ENCODE measurements at regions not wholly inside any gene's neighbourhood (a gene's known extent, or its start where the extent isn't known, plus 50 kb on each side); places are given as distances from the start of the nearest gene placed in this dataset.

GRCh38 chr2:181239201-181239799 is 217.9 kb upstream of the ITGA4 start:
- no peak for FAIRE-seq
- no peak for DNase-seq (ENCODE audit: low spot score in 2 of 2)

GRCh38 chr2:181240844-181241243 is 216.3 kb upstream of the ITGA4 start:
- FAIRE-seq, result no peak
- no peak for DNase-seq (ENCODE audit: low spot score in 2 of 2)

GRCh38 chr2:181241366-181241765 is 215.8 kb upstream of the ITGA4 start:
- no peak for FAIRE-seq
- DNase-seq (ENCODE audit: low spot score in 2 of 2), result no peak

- DNase-seq (ENCODE audit: low spot score in 2 of 2) (no peak), FAIRE-seq (no peak)
These were observed 215.4 kb upstream of the ITGA4 start for GRCh38 chr2:181241797-181242196.

GRCh38 chr2:181242262-181242661 is 214.9 kb upstream of the ITGA4 start:
- no peak for DNase-seq (ENCODE audit: low spot score in 2 of 2)
- FAIRE-seq, result no peak

GRCh38 chr2:181243319-181243718 is 213.9 kb upstream of the ITGA4 start:
- DNase-seq (ENCODE audit: low spot score in 2 of 2) (no peak), FAIRE-seq (no peak)

GRCh38 chr2:181250691-181251090 is 206.5 kb upstream of the ITGA4 start:
- DNase-seq (ENCODE audit: low spot score in 2 of 2), result no peak
- no peak for FAIRE-seq

- DNase-seq (ENCODE audit: low spot score in 2 of 2) (no peak), FAIRE-seq (no peak)
These were observed 204.7 kb upstream of the ITGA4 start for GRCh38 chr2:181252262-181253148.

- DNase-seq (ENCODE audit: low spot score in 2 of 2), result no peak
- FAIRE-seq, result no peak
These were observed 203.7 kb upstream of the ITGA4 start for GRCh38 chr2:181253438-181253837.

GRCh38 chr2:181255651-181256050 is 201.5 kb upstream of the ITGA4 start:
- FAIRE-seq, result no peak
- DNase-seq (ENCODE audit: low spot score in 2 of 2), result no peak

GRCh38 chr2:181258720-181259119 is 198.5 kb upstream of the ITGA4 start:
- no peak for FAIRE-seq
- DNase-seq (ENCODE audit: low spot score in 2 of 2), result no peak

- DNase-seq (ENCODE audit: low spot score in 2 of 2), result no peak
- no peak for FAIRE-seq
These were observed 194.4 kb upstream of the ITGA4 start for GRCh38 chr2:181262782-181263181.

GRCh38 chr2:181264001-181264400 is 193.2 kb upstream of the ITGA4 start:
- DNase-seq (ENCODE audit: low spot score in 2 of 2) (no peak), FAIRE-seq (no peak)

GRCh38 chr2:181264441-181264840 is 192.7 kb upstream of the ITGA4 start:
- DNase-seq (ENCODE audit: low spot score in 2 of 2), result no peak
- FAIRE-seq, result no peak

- DNase-seq (ENCODE audit: low spot score in 2 of 2), result no peak
- FAIRE-seq, result no peak
These were observed 190.6 kb upstream of the ITGA4 start for GRCh38 chr2:181266614-181267013.

GRCh38 chr2:181268174-181268867 is 188.9 kb upstream of the ITGA4 start:
- FAIRE-seq (no peak), DNase-seq (ENCODE audit: low spot score in 2 of 2) (no peak)

- DNase-seq (ENCODE audit: low spot score in 2 of 2) (no peak), FAIRE-seq (no peak)
These were observed 183.2 kb upstream of the ITGA4 start for GRCh38 chr2:181273986-181274385.

GRCh38 chr2:181275643-181276070 is 181.5 kb upstream of the ITGA4 start:
- no peak for FAIRE-seq
- no peak for DNase-seq (ENCODE audit: low spot score in 2 of 2)

- FAIRE-seq (no peak), DNase-seq (ENCODE audit: low spot score in 2 of 2) (no peak)
These were observed 175.9 kb upstream of the ITGA4 start for GRCh38 chr2:181281206-181281832.

GRCh38 chr2:181285116-181285515 is 172.1 kb upstream of the ITGA4 start:
- no peak for FAIRE-seq
- DNase-seq (ENCODE audit: low spot score in 2 of 2), result no peak

- DNase-seq (ENCODE audit: low spot score in 2 of 2) (no peak), FAIRE-seq (no peak)
These were observed 167.5 kb upstream of the ITGA4 start for GRCh38 chr2:181289698-181290097.
